Endodermal cell (in vitro differentiated cells): ENCODE measurements at regions not wholly inside any gene's neighbourhood (a gene's known extent, or its start where the extent isn't known, plus 50 kb on each side); places are given as distances from the start of the nearest gene placed in this dataset.

ENCODE experiments used
- DNase-seq: peaks from one replicate; pipeline ENCODE4 v3.0.0-alpha.2; 2017
- H3K27ac ChIP-seq: 2 replicates; pipeline ENCODE4 v1.5.1; 2013; ENCODE audit warnings: mild to moderate bottlenecking, low read depth, low read length, moderate library complexity
- H3K27me3 ChIP-seq: 2 replicates; pipeline ENCODE4 v1.6.1; 2013; ENCODE audit warnings: mild to moderate bottlenecking, low read length, moderate library complexity; ENCODE audit not compliant: insufficient read depth, control insufficient read depth, poor library complexity, severe bottlenecking
- H3K36me3 ChIP-seq: 2 replicates; pipeline ENCODE4 v1.7.0; 2013; ENCODE audit warnings: mild to moderate bottlenecking, low read length, moderate library complexity; ENCODE audit not compliant: control insufficient read depth, insufficient read depth
- H3K4me1 ChIP-seq: one replicate; pipeline ENCODE4 v1.7.0; 2013; ENCODE audit warnings: low read length; ENCODE audit not compliant: control insufficient read depth, insufficient read depth
- H3K4me3 ChIP-seq: 2 replicates; pipeline ENCODE4 v1.5.1; 2013; ENCODE audit warnings: mild to moderate bottlenecking, low read length, moderate library complexity
- H3K9ac ChIP-seq: 2 replicates; pipeline ENCODE4 v1.6.1; 2013; ENCODE audit warnings: mild to moderate bottlenecking, low read length, moderate library complexity; ENCODE audit not compliant: poor library complexity, severe bottlenecking; ENCODE audit errors: extremely low read depth
- H3K9me3 ChIP-seq: 2 replicates; pipeline ENCODE4 v1.6.1; 2013; ENCODE audit warnings: mild to moderate bottlenecking, low read length, moderate library complexity; ENCODE audit not compliant: control insufficient read depth
- H3K27ac Mint-ChIP-seq: 2 replicates; pipeline ENCODE4 v1.8.0; 2020; ENCODE audit warnings: mixed read lengths
- H3K27me3 Mint-ChIP-seq: 2 replicates; pipeline ENCODE4 v1.8.0; 2021; ENCODE audit warnings: mild to moderate bottlenecking, mixed read lengths; ENCODE audit not compliant: insufficient read depth
- H3K36me3 Mint-ChIP-seq: 2 replicates; pipeline ENCODE4 v1.8.0; 2020; ENCODE audit warnings: low read depth, mixed read lengths
- H3K4me1 Mint-ChIP-seq: 2 replicates; pipeline ENCODE4 v1.8.0; 2020; ENCODE audit warnings: mixed read lengths
- H3K4me3 Mint-ChIP-seq: 2 replicates; pipeline ENCODE4 v1.8.0; 2020; ENCODE audit warnings: mild to moderate bottlenecking, moderate library complexity, mixed read lengths
- H3K9me3 Mint-ChIP-seq: 2 replicates; pipeline ENCODE4 v1.8.0; 2020; ENCODE audit warnings: mild to moderate bottlenecking, mixed read lengths
- CTCF ChIP-seq: fragments of 200-600 bp; sonication (generic); conservative IDR thresholded peaks from 2 replicates; pipeline ENCODE4 v1.5.0; 2021; ENCODE audit warnings: antibody characterized with exemption, mild to moderate bottlenecking
- WGBS, 2 experiments: methylation state at CpG; one replicate each; pipeline versions ENCODE4 v1.1.5 to v1.1.7; 2013; ENCODE audit warnings: missing lambda C conversion rate in 2 of 2, mixed read lengths in 1 of 2; ENCODE audit not compliant: insufficient coverage in 1 of 2, insufficient read length in 1 of 2; 5-methylcytosine and 5-hydroxymethylcytosine counted together

- no peak for DNase-seq
- Mint-ChIP-seq H3K9me3 (no peaks in the 10 kb centered on the region), H3K4me1 (no peaks in the 10 kb centered on the region), H3K27me3 (no peaks in the 10 kb centered on the region), H3K27ac (no peak overlapping the region), H3K4me3 (no peak overlapping the region), H3K36me3 (no peaks in the 10 kb centered on the region)
- no peaks in the 10 kb centered on the region for H3K27me3 ChIP-seq
- H3K36me3 ChIP-seq, result no peaks in the 10 kb centered on the region
- H3K9me3 ChIP-seq, result no peaks in the 10 kb centered on the region
- WGBS, 2 experiments, result 86 to 90% methylated on average over 3 of the region's 3 CpGs
- no peak overlapping the region for H3K4me3 ChIP-seq
- TF ChIP-seq CTCF, result no peak
- H3K9ac ChIP-seq, result no peak overlapping the region
- no peaks in the 10 kb centered on the region for H3K4me1 ChIP-seq
- no peak overlapping the region for H3K27ac ChIP-seq
These were observed 168.9 kb downstream of the COPRS start for GRCh38 chr17:31690151-31690551.

- Histone ChIP-seq H3K4me1 (no peaks in the 10 kb centered on the region), H3K36me3 (no peaks in the 10 kb centered on the region), H3K27ac (no peak overlapping the region), H3K9me3 (no peaks in the 10 kb centered on the region), H3K27me3 (no peaks in the 10 kb centered on the region), H3K4me3 (no peak overlapping the region), H3K9ac (no peak overlapping the region)
- no peak for TF ChIP-seq CTCF
- no peaks in the 10 kb centered on the region for H3K36me3 Mint-ChIP-seq
- no peaks in the 10 kb centered on the region for H3K27me3 Mint-ChIP-seq
- no peak overlapping the region for H3K27ac Mint-ChIP-seq
- WGBS, 2 experiments, result no CpG with 5 or more reads among the region's 1 CpG
- no peak for DNase-seq
- H3K4me3 Mint-ChIP-seq, result no peak overlapping the region
- H3K9me3 Mint-ChIP-seq, result no peaks in the 10 kb centered on the region
- no peaks in the 10 kb centered on the region for H3K4me1 Mint-ChIP-seq
These were observed 170.3 kb downstream of the COPRS start for GRCh38 chr17:31688701-31689100.

- no peaks in the 10 kb centered on the region for H3K27me3 ChIP-seq
- no peaks in the 10 kb centered on the region for H3K36me3 ChIP-seq
- no peak overlapping the region for H3K9ac ChIP-seq
- no peak overlapping the region for H3K27ac ChIP-seq
- H3K4me3 ChIP-seq, result no peak overlapping the region
- Mint-ChIP-seq H3K9me3 (no peaks in the 10 kb centered on the region), H3K4me1 (no peaks in the 10 kb centered on the region), H3K4me3 (no peak overlapping the region), H3K27ac (no peak overlapping the region), H3K27me3 (peaks cover 2% of the 10 kb centered on the region), H3K36me3 (no peaks in the 10 kb centered on the region)
- H3K9me3 ChIP-seq, result no peaks in the 10 kb centered on the region
- H3K4me1 ChIP-seq, result no peaks in the 10 kb centered on the region
- 90 to 100% methylated on average over 1 to 6 of the region's 6 CpGs for WGBS, 2 experiments
- no peak for TF ChIP-seq CTCF
- DNase-seq, result peak; percentile 52
These were observed 171.4 kb downstream of the COPRS start for GRCh38 chr17:31687505-31688126.
